HK-2 (cell line): ENCODE measurements at regions not wholly inside any gene's neighbourhood (a gene's known extent, or its start where the extent isn't known, plus 50 kb on each side); places are given as distances from the start of the nearest gene placed in this dataset.

Experiments
- DNase-seq: peaks from one replicate; pipeline ENCODE4 v3.0.0-alpha.2; 2018; ENCODE audit not compliant: unreplicated experiment

DNA sequence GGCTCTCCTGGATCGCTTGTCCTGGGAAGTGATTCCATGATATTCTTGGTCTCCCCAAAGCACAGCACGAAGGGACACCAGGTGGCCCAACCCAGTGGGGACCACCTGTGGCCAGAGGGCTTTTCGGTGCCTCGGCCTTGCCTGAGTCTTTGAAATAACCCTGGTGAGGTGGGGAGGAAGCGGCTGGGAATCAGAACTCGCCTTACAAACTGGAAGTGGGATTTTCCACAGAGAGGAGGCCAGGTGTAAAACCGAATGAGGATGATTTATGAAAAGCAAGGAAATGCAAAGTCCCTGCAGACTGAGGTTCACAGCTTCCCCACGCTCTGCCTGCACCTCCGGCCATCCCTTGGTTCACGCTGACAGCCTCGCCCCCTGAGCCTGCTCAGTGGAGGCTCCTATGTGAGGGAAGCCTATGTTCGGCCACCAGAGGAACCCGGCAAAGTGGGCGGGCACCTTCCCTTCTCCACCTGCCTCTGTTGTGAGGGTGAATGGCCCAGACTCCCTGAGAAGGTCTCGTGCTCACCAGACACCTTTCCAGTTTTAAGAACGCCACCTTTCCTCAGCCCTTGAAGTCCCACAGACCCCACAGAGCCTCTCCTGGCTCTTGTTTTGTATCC lies 133.8 kb upstream of the CST7 start:
- no peak for DNase-seq

DNA sequence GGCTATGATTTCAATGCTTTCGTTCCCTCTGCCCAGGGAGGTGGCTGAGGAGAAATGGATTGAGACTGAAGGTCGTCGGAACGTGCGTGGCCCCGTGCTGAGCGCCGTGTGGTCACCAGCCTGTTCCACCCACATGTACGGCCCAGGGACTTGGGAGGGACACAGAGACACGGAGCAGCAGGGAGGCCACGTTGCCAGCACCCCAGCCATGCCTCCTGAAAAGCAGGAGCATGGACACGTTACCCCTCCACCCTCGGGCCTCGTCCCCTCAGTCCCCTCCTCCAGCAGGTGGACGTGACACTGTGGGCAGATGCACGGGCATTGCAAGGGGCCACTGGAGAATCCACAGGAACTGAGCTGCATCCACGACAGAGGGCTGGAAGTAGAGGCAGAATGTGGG lies 133.1 kb upstream of the CST7 start:
- DNase-seq = no peak

DNA sequence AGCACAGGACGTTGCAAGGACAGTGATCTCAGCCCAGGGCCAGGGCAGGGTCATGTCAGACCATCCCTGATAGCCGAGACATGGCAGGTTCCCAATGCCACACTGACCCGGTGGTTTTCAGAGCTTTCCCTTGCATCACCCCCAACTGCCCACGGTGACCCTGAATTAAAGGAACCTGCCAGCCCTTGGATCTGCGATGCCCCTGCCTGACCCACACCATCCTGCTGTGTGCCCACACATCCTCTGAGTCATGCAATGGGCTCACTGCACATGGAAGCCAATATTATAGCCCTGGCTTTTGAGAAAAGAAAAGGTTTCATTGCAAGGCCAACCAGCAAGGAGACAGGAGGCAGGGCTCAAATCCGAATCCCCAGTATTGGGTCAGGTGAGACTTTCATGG lies 132.6 kb upstream of the CST7 start:
- no peak for DNase-seq

DNA sequence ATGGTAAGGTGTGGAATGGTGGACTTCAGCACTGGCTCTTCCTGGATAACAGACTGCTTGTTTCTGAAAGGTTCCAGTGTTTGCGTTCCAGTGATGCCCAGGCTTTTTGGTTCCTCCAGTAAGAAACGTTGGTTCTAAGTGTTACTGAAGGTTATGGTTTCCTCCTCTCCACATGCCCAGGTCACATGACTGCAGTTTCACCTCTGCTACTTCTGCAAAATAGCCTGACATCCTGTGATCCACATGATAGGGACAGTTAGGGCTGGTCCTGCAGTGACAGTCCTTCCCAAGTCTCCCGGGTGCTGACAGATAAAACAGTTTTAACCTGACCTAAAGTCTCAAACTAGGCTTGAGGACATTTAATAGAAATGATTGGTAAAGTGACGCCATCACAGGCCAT lies 132.2 kb upstream of the CST7 start:
- DNase-seq = no peak

DNA sequence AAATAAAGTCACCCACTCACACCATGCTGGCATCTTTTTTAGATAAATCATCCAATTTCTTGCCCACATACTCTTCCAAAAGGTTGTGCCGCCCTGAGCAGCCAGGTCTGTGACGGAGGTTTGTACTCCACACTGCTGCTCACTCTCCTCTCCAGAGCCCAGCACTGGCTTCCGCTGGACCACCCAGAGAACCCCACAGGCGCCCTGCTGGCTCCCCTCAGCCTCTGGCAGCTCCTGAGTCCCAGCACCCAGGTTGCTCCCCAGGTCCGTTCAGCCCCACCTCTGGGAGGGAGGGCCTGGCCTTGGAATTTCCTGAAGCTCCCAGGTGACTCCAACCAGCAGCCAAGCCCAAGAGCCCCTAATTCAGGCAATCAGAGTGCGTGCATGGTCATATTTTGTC lies 131.7 kb upstream of the CST7 start:
- no peak for DNase-seq

DNA sequence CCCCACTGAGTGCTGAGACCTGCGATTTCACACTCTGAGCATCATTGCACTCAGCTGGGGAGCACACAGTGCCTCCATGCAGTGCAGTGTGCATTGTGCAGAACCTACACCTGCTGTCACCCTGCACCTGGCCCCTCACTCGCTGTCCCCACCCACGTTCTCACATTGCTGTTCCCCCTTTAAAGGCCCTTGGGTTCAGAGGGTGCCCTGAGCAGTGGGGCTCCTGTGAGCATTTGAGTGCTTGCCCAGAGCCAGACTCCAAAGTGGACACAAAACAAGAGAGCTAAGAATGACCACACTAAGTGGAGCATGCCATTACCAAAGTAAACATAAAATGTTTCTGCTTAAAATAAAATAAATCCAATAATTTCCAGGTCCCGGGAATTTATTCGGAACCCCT lies 131.0 kb upstream of the CST7 start:
- DNase-seq = no peak

DNA sequence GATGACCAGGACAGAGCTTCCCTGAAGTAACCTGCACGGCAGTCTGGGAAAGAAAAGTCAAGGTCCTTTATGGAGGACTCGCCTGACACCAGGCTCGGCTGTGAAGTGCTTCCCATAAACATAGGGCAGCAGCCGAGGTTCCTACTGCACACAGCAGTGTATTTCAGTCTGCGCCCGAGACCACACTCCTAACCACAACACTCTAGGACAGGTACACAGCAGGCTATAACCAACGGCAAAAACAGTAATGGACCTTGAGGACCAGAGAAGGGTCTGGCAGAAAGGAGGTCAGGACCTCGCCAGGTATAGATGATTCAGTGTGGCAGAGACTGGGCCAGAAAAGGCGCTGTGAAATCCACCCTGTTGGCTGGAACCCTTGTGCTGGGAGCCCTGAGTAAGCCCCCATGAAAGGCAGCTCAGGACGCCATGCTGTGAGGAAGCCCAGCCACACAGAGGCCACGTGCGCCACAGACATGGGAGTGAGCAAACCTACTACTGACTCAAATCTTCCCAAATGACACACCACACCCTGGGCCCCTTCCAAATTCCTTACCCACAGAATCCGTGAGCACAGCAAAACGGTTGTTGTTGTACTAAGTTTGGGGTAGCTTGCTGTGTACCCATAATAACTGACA lies 129.6 kb upstream of the CST7 start:
- DNase-seq = no peak

DNA sequence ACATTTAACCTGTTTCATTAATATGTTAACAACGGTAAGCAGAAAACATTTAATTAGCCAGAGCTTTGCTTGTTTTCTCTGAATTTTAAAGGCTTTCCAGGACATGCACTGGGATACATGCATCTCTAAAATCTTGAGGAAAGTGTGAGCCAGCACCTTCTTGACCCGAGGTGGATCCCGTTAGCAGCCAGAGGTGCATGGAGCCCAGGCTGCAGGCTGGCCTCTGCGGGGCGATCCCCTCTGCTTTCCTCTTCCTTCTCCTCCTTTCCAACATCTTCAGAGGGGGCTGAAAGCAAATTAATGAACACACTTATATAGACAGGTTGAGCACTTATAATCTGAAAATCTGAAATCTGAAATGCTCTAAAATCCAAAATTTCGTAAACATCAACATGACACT lies 128.7 kb upstream of the CST7 start:
- no peak for DNase-seq

DNA sequence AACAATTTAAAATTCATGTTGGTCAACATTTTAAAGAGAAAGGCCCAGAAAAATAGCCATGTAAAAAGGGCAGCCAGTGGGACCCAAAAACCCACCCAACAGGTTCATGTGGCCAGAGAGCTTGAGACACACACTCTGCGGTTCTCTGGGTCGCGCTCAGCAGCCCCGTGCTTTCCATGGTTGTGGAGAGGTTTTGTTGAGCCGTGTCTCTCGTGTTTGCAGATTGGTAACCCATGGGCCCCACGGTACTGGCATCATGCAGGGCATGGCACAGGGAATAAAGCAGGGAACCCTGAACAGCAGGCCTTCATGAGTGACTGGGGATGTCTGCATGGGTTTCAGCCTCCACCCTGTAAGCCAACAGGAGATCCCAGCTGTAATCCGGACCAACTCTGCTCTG lies 127.7 kb upstream of the CST7 start:
- DNase-seq = no peak

DNA sequence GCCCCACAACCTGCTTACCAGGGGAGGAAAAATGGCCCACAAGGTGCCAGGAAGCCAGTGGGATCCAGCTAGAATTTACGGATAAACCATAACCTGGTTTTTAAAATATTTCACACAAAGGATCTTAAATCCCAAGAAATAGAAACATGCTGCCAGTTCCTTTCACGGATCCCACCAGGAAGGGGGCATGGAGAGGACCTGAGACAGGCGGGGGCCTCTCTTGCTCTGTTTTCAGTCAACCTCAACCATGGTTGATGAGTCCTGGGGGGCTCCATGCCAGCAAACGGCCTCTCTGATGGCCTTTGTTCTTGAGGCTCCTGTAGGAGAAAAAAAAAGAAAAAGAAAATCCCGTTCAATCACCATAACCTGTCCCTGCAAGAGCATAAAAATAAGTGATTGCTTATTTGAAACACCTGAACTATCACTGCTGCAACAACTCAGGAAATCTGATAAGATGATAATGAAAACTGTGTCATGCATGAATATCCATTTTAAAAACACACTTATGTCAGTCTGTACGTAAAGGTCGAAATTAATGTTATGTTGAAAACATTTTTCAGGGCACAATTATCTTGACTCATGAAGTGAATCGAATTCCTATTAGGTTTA lies 125.8 kb upstream of the CST7 start:
- DNase-seq = no peak

DNA sequence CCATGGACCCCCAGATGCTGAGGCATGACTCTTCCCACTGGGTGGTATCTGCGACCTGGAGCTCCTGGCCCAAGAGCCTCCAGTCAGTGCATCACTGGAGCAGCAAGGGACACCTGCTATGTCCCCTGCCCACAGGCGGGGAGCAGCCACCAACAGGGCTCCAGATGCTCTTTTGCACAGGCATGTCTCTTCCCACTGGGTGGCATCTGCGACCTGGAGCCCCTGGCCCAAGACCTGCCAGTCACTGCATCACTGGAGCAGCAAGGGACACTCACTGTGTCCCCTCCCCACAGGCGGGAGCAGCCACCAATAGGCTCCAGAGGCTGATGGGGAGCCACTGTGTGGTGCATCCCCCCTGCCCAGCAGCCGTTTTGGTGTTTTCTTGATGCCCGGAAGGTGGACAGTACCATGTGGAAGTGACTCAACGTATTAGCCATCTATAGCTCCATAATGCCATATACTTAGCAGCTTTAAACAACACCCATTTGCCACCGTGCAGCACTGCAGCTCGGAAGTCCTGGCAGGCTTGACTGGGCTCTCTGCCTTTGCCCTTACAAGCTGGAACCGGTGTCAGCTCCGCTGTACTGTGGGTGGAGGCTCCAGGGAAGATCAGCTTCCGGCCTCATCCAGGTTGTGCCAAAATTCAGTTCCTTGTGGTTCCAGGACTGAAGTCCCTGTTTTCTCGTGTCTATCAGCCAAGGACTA lies 124.9 kb upstream of the CST7 start:
- DNase-seq = no peak

DNA sequence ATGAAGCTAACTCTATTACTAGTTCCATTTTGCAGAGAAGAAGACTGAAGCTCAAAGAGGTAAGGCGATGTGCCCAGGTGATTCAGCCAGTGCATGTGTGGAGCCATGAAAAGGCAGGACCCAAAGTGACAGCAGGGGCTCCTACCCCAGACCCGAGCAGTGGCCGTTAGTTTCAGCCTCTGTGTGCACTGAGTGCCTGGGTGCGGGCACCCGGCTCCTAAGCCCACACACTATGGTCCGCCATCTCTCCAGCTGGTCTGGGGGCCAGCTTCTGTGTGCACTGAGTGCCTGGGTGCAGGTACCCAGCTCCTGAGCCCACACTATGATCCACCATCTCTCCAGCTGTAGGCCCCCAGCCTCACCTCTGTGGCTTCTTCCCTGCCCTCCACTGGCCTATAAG lies 123.5 kb upstream of the CST7 start:
- no peak for DNase-seq

DNA sequence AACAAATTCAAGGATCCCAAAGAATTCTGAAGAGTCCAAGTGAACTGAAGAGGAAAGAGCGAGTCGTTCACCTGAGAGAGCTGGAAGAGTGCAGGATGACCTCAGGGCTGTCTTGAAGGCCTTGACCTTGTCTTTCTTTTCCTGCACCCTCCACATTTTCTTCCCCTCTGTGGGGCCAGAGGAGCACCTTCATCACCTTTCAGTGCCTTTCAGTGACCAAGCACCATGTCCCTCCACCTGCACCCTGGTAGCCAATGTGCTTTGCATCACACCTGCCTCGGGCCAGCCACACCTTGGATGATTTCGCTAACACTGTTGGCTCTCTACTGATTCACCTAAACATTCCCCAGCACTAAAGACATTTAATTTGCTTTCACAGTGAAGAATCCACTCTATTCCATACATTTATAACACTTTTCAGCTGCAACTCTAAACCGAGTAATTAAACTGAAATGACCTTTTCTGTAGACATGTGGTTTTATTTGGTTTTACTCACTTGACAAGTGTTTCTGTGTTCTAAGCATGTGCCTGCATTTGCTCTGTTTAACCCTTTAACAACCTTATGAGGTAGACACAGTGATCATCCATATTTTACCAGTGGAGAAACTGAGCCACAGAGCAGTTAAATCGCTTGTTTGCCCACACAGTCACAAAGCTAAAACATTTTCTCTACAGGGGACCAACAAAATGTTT lies 121.3 kb upstream of the CST7 start:
- no peak for DNase-seq

DNA sequence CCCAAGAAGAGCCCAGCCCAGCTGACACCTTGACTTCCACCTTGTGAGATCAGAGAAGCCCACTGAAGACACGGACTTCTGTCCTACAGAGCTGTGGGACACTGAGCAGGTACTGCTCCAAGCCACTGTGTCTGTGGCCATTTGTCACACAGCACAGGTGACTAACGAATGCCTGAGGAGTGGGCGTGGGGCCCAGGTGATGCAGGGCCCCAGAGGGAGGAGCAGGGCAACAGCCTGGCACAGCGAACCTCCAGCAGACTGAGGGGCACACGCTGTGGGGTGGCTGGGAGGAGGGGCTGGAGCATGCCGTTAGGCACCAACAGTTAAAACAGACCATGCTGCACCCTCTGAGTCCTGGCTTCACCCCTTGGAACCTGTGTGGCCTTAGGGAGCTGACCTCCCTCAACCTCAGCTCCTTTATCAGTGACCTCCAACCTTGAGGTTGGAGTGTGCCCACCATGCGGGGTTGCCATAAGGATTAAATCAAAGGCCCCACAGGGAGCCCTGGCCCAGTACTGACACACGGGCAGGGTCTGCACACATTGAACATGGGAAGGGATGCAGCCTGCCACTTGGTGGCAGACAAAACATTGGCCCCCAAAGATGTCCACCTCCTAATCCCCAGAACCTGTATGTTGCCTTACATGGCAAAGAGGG lies 119.9 kb upstream of the CST7 start:
- DNase-seq = no peak

DNA sequence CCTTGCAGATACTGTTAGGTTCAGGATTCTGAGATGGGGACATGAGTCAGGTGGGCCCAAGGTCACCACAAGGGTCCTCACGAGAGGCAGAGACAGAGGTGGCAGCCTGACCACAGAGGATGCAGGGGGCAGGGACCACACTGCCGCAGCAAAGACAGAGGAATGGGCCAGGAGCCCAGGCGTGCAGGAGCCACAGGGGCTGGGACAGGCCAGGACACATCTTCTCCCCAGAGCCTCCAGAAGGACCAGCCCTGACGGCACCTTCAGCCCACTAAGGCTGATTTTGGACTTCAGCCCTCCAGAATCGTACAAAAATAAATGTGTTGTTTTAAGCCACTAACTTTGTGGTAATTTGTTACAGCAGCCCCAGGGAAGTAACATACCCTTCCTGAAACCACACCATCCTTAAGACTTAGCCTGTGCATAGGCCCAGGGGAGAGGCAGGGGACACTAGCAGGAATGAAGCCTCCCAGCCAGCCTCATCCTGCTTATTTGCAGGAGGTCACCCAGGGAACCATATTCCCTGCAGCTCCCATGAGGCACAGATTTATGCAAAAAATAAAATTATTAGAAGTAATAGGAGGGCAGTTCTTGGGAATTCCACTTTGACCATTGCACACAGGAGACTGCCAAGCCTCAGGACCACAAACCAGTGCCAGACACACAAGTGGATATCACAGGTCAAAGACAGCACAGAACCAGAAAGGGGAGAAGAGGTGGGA lies 119.3 kb upstream of the CST7 start:
- DNase-seq = no peak

DNA sequence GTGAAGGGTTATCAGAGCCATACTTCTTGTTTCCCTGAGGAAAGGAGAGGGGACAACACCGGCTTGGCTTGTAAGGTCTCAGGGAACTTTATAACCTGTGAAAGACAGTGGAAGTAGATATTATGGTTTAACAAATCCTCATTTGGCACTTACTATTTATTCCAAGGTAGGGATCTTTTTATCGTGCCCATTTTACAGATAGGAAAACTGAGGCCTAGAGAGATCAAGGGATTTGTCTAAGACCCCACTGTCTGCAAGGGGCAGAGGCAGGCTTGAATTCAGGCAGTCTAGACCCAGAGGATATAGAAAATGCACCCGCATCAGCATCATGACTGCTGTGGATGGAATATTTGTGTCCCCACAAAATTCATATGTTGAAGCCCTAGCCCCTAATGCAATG lies 118.4 kb upstream of the CST7 start:
- no peak for DNase-seq

DNA sequence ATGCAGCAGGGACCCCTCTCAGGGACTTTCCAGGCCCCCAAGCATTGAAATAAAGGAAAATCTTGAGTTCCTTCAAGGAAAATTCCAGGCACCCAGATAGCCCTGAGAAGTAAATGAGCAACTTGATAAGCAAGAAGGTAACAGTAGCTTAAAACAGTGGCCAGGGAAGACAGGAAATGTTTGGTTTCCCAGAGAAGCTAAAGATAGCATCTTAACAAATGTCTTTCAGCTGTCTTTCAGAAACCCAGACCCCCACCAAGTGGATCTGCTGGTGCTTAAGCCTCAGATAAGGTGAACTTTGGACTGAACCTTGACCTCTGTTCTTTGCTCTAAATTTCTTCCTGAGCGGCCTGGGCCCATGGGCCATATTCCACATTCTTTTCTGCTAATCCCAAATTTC lies 117.8 kb upstream of the CST7 start:
- no peak for DNase-seq

DNA sequence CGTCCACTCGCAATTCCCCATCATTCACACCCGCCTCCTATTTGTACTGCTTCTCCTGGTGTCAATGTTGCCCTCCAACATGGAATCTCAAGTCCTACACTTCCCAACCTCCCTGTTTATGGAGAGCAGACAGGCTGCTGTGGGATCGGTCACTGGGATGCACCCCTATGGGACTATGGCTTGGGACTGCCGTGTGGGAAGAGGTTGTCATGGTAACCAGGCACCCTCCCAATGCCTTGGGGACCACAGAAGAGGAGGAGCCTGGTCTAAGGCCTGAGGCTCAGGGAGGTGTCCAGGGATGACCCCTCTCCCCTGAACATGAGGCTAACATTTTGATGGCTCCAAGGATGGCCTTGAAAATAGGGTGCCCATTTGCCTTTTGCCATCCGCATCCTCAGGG lies 116.6 kb upstream of the CST7 start:
- DNase-seq = no peak

DNA sequence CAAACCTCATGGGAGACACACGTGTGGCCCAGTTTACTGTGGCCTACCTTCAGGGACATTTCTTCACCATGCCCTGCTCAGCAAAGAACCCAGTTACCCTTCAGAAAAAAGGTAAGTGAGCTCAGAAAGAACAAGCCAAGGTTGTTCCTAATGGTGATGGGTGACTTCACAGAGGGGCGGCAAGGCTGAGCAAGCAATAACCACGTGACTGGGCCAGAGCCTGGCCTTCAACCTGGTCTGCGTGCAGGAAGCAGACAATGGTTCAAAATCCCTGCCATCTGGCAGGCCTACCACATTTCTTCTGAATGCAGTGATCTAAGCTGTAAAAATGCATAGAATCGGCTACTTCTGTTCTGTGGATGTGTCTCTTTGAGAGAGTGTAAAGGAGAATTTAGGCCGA lies 115.5 kb upstream of the CST7 start:
- DNase-seq = no peak

DNA sequence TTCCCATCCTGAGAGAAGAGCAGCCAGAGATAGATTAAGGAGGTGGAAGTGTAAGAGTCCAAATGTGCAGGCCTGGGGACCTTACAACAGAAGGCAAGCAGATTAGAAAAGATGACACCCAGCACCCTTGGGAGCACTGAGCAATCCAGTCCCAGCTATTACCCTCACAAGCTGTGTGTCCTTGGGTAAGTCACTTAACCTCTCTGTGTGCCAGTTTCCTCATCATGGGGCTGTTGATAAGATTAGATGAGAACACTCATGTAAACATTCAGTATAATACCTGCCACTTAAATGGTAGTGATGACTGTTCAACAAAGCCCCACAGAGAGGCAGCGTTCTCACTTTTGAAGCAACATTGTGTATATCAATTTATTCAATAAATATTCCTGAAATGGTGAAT lies 114.8 kb upstream of the CST7 start:
- no peak for DNase-seq

DNA sequence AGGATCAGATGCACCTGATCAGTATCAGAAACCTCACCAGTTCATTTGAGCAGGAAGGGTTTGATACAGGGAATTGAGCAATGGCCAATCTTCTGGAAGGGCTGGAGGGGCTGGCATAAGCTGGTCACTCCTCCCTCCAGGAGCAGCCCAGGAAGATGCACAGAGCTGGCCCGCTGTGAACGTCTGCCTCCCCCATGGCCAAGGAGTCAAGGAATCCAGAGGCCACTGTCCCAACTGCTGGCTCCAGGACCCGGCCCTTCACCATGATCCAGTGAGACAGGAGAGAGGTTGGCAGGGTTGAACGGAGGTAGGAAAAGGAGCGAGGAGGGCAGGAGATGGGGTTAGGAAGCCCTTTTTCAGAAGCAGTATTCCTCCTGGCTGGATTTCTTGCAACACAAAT lies 113.9 kb upstream of the CST7 start:
- no peak for DNase-seq
